ENCODE measurements at regions not wholly inside any gene's neighbourhood (a gene's known extent, or its start where the extent isn't known, plus 50 kb on each side); places are given as distances from the start of the nearest gene placed in this dataset.

DNA sequence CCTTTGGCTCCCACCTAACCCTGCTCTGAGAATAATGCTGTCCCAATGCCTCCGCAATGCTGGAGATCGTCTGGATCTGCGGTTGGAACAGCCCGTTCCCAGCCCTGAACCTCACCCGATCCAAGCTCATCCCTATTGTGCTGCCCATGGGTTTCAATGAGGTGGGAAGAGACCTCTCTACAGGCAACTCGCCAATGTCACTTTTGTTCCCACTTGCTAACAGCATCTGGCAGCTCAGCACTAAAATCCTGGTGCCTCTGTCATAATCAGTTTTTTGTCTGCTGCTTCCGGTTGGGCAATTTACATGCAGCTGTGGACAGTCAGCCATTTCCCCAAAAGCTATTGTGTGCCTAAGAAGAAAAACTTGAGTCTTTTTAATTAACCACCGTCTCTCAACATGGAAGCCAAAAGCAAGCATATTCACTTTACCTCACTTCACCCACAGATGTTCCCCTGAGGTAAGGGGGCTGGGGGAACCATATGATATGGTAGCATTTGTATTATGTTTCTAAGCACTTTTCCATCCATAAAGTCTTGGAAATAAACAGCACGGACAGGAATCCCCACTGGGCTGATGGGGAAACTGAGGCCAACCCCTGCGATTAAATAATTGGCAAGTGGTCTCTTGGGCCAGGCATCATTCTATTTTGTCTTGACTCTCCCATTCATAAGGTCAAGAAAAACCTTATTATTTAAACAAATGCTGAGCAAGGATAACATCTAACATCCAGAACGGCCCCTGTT lies 159.2 kb upstream of the CDH5 start:
- Histone ChIP-seq H3K27ac (ENCODE audit: low read depth, low read length) (no peak overlapping the region), H3K9me3 (ENCODE audit: control insufficient read depth, insufficient read depth, low read length) (no peaks in the 10 kb centered on the region), H3K36me3 (ENCODE audit: control insufficient read depth, low read length) (no peaks in the 10 kb centered on the region), H4K20me1 (ENCODE audit: control insufficient read depth, insufficient read depth, low read depth, low read length) (no peaks in the 10 kb centered on the region), H3K4me1 (ENCODE audit: control insufficient read depth, low read length) (no peaks in the 10 kb centered on the region), H3K4me3 (ENCODE audit: low read length) (no peak overlapping the region), H3K4me2 (ENCODE audit: low read length) (no peak overlapping the region), H3K9me2 (replicated peaks; ENCODE audit: control insufficient read depth, low read length) (no peaks in the 10 kb centered on the region), H3K27me3 (ENCODE audit: control insufficient read depth, low read length) (no peaks in the 10 kb centered on the region), H3K79me2 (ENCODE audit: control insufficient read depth, low read length) (no peaks in the 10 kb centered on the region), H3F3A (ENCODE audit: control insufficient read depth, insufficient read depth) (no peaks in the 10 kb centered on the region)
- TF ChIP-seq EZH2phosphoT487 (IDR thresholded peaks at IDR 0.05; ENCODE audit: borderline replicate concordance, low read length), result no peak

DNA sequence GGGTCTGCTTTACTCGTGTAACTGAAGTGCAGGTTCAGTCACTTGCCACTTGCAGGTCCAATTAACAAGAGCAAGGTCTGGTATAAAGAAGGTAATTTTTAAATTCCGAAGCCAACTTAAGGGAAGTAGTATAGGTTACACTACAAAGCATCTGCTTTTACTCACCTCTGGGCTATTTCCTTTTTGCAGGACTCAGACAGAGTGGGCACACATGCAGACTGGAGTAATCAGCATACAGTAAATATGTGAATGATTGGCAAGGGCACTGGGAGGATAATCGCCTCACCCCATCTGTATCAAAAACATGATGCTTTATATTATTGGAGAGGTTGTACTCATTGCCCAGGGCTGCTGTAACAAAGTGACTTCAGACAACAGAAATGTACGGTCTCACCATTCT lies 160.1 kb upstream of the CDH5 start:
- TF ChIP-seq, protein P1, sequence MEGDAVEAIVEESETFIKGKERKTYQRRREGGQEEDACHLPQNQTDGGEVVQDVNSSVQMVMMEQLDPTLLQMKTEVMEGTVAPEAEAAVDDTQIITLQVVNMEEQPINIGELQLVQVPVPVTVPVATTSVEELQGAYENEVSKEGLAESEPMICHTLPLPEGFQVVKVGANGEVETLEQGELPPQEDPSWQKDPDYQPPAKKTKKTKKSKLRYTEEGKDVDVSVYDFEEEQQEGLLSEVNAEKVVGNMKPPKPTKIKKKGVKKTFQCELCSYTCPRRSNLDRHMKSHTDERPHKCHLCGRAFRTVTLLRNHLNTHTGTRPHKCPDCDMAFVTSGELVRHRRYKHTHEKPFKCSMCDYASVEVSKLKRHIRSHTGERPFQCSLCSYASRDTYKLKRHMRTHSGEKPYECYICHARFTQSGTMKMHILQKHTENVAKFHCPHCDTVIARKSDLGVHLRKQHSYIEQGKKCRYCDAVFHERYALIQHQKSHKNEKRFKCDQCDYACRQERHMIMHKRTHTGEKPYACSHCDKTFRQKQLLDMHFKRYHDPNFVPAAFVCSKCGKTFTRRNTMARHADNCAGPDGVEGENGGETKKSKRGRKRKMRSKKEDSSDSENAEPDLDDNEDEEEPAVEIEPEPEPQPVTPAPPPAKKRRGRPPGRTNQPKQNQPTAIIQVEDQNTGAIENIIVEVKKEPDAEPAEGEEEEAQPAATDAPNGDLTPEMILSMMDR (IDR thresholded peaks at IDR 0.05; ENCODE audit: low read depth, low read length, poor library complexity, severe bottlenecking), result no peak
- no peak for TF ChIP-seq EZH2phosphoT487 (IDR thresholded peaks at IDR 0.05; ENCODE audit: borderline replicate concordance, low read length)

DNA sequence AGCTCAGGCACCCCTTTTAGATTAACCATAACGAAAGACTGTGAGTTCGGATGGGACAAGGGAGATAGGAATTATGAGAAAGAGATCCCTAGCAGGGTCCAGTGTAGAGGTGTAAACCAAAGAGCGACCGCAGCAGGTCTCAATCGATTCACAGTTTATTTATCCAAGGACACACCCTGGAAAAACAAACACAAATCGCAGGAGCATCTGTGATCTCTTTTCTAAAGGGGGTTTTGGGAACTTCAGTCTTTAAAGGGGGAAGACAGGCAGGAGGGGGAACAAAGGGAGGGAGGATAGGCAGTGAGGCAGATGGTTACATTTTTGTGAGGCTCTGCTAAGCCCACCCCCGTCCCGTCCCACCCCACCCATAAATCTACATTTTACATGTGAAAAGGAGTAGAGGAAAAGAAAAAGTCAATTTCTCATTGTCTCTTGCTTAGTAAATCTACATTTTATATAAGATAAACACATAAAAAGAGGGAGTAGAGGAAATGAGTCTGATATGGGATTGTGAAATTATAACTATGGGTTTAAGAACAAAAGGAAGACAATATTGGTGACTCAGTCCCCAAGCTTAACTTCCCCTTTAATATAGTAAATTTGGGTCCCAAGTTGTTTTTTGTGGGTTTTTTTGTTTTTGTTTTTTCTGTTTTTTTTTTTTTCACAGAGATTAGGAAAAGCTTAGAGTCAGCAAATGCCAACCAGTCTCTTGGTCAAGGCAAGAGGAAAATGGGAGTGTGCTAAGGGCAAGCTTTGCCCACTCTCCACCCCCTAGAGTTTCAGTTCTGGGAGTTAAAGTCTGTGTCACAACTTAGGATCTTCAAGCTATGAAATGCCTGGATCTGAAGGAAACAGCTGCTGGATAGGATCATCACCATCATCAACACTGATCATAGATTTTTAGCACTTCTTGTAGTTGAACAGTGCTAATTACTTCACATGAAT lies 160.9 kb upstream of the CDH5 start:
- Histone ChIP-seq H3K27ac (ENCODE audit: low read depth, low read length) (no peak overlapping the region), H3K9me2 (replicated peaks; ENCODE audit: control insufficient read depth, low read length) (no peaks in the 10 kb centered on the region), H3K4me1 (ENCODE audit: control insufficient read depth, low read length) (no peaks in the 10 kb centered on the region), H3K4me2 (ENCODE audit: low read length) (no peak overlapping the region), H3K4me3 (ENCODE audit: low read length) (no peak overlapping the region), H3K79me2 (ENCODE audit: control insufficient read depth, low read length) (no peaks in the 10 kb centered on the region), H3F3A (ENCODE audit: control insufficient read depth, insufficient read depth) (no peaks in the 10 kb centered on the region), H4K20me1 (ENCODE audit: control insufficient read depth, insufficient read depth, low read depth, low read length) (no peaks in the 10 kb centered on the region), H3K9me3 (ENCODE audit: control insufficient read depth, insufficient read depth, low read length) (no peaks in the 10 kb centered on the region), H3K36me3 (ENCODE audit: control insufficient read depth, low read length) (no peaks in the 10 kb centered on the region), H3K27me3 (ENCODE audit: control insufficient read depth, low read length) (no peaks in the 10 kb centered on the region)
- no peak for TF ChIP-seq EZH2phosphoT487 (IDR thresholded peaks at IDR 0.05; ENCODE audit: borderline replicate concordance, low read length)
- TF ChIP-seq, protein P1 (IDR thresholded peaks at IDR 0.05; ENCODE audit: low read depth, low read length, poor library complexity, severe bottlenecking), result no peak

More for the DNA sequence above, 160.1 kb upstream of the CDH5 start:
- no peaks in the 10 kb centered on the region for H3K4me1 ChIP-seq (ENCODE audit: control insufficient read depth, low read length)
- H4K20me1 ChIP-seq (ENCODE audit: control insufficient read depth, insufficient read depth, low read depth, low read length), result no peaks in the 10 kb centered on the region
- H3K9me3 ChIP-seq (ENCODE audit: control insufficient read depth, insufficient read depth, low read length), result no peaks in the 10 kb centered on the region
- H3K79me2 ChIP-seq (ENCODE audit: control insufficient read depth, low read length), result no peaks in the 10 kb centered on the region
- no peaks in the 10 kb centered on the region for H3F3A ChIP-seq (ENCODE audit: control insufficient read depth, insufficient read depth)
- no peak overlapping the region for H3K4me2 ChIP-seq (ENCODE audit: low read length)
- H3K27ac ChIP-seq (ENCODE audit: low read depth, low read length), result no peak overlapping the region
- H3K9me2 ChIP-seq (replicated peaks; ENCODE audit: control insufficient read depth, low read length), result no peaks in the 10 kb centered on the region
- H3K4me3 ChIP-seq (ENCODE audit: low read length), result no peak overlapping the region
- no peaks in the 10 kb centered on the region for H3K36me3 ChIP-seq (ENCODE audit: control insufficient read depth, low read length)
- no peaks in the 10 kb centered on the region for H3K27me3 ChIP-seq (ENCODE audit: control insufficient read depth, low read length)

Data from DOHH2 (cell line).